ENCODE measurements at regions not wholly inside any gene's neighbourhood (a gene's known extent, or its start where the extent isn't known, plus 50 kb on each side); places are given as distances from the start of the nearest gene placed in this dataset.

DNA sequence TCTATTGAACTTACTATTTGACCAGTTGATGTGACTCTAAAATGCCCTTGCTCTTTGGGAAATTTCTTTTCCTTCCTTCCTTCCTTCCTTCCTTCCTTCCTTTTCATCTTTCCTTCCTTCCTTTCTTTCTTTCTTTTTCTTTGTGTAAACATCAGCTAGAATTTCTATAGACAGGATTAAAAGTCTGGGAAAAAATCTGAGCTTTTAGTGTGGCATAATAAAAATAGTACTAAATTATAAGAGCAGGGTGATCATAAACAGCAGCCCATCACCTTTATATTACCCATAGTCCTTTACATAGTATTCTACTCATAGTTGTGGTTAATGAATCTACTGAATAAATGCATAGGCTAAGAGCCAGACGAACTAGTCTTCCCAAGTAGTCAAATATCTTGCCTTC is 281.0 kb upstream of the DAB1 start:
- Histone ChIP-seq H3K9me3 (ENCODE audit: low read depth) (no peaks in the 10 kb centered on the region), H4K20me1 (ENCODE audit: low read depth) (no peaks in the 10 kb centered on the region), H3K9ac (no peak overlapping the region), H3K36me3 (no peaks in the 10 kb centered on the region), H3F3A (ENCODE audit: low read depth) (no peaks in the 10 kb centered on the region), H3K27me3 (no peaks in the 10 kb centered on the region), H3K79me2 (ENCODE audit: low read depth) (no peaks in the 10 kb centered on the region), H3K4me1 (no peaks in the 10 kb centered on the region), H3K4me3 (no peak overlapping the region), H3K4me2 (no peak overlapping the region), H2AFZ (replicated peaks) (no peak overlapping the region), H3K27ac (no peak overlapping the region)
- Mint-ChIP-seq H3K4me3 (no peak overlapping the region), H3K27me3 (ENCODE audit: insufficient read depth, low read depth) (peaks cover 3% of the 10 kb centered on the region), H3K4me1 (no peaks in the 10 kb centered on the region), H3K9me3 (no peaks in the 10 kb centered on the region), H3K27ac (no peak overlapping the region), H3K36me3 (no peaks in the 10 kb centered on the region)
- no peak for DNase-seq (ENCODE audit: low spot score)
- TF ChIP-seq EZH2 (IDR thresholded peaks at IDR 0.05) = no peak
- no peak for TF ChIP-seq EZH2phosphoT487 (IDR thresholded peaks at IDR 0.05)
- TF ChIP-seq, protein P1, sequence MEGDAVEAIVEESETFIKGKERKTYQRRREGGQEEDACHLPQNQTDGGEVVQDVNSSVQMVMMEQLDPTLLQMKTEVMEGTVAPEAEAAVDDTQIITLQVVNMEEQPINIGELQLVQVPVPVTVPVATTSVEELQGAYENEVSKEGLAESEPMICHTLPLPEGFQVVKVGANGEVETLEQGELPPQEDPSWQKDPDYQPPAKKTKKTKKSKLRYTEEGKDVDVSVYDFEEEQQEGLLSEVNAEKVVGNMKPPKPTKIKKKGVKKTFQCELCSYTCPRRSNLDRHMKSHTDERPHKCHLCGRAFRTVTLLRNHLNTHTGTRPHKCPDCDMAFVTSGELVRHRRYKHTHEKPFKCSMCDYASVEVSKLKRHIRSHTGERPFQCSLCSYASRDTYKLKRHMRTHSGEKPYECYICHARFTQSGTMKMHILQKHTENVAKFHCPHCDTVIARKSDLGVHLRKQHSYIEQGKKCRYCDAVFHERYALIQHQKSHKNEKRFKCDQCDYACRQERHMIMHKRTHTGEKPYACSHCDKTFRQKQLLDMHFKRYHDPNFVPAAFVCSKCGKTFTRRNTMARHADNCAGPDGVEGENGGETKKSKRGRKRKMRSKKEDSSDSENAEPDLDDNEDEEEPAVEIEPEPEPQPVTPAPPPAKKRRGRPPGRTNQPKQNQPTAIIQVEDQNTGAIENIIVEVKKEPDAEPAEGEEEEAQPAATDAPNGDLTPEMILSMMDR (IDR thresholded peaks at IDR 0.05) = no peak

DNA sequence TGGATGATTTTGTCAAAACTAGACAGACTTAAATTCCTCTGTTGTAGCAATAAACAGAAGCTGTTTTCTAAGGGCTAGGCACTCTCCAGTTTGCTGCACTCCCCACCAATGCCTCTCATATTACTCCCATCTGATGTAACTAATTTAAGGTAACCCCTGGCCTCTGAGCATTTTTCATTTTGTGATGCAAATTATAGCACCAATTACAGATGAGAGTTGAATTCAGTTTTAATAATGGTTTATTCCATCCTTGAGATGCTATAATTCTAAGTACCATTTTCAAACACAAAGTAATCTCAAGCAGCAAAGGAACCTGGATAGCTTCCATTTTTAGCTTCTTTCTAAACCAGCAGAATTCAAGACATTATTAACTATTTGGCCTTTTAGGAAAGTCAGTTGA is 280.4 kb upstream of the DAB1 start:
- Histone ChIP-seq H3K27ac (no peak overlapping the region), H3F3A (ENCODE audit: low read depth) (no peaks in the 10 kb centered on the region), H3K4me1 (no peaks in the 10 kb centered on the region), H4K20me1 (ENCODE audit: low read depth) (no peaks in the 10 kb centered on the region), H2AFZ (replicated peaks) (no peak overlapping the region), H3K36me3 (no peaks in the 10 kb centered on the region), H3K79me2 (ENCODE audit: low read depth) (no peaks in the 10 kb centered on the region), H3K9me3 (ENCODE audit: low read depth) (no peaks in the 10 kb centered on the region), H3K4me3 (no peak overlapping the region), H3K9ac (no peak overlapping the region), H3K27me3 (no peaks in the 10 kb centered on the region), H3K4me2 (no peak overlapping the region)
- Mint-ChIP-seq H3K36me3 (no peaks in the 10 kb centered on the region), H3K4me3 (no peak overlapping the region), H3K9me3 (no peaks in the 10 kb centered on the region), H3K27me3 (ENCODE audit: insufficient read depth, low read depth) (peaks cover 3% of the 10 kb centered on the region), H3K4me1 (no peaks in the 10 kb centered on the region), H3K27ac (no peak overlapping the region)
- TF ChIP-seq EZH2phosphoT487 (IDR thresholded peaks at IDR 0.05) (no peak), EZH2 (IDR thresholded peaks at IDR 0.05) (no peak)
- TF ChIP-seq, protein P1 (IDR thresholded peaks at IDR 0.05) = no peak
- DNase-seq (ENCODE audit: low spot score) = no peak

DNA sequence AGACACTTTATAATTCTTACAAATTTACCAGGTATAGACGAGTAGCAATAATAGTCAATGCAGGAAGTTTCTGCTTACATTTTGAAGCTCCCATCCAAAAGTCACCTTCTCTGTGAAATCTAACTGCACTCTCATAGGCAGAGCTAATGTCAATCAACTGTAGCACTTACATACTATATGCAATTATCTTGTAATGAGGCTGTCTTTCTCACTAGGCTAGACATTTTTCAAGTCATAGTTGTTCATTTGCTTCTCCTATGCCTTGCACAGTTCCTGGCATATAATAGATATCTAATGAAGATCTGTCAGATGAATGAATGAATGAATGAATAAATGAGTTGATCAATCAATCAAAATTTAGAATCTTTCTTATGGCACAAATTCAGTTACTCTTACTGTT is 273.0 kb upstream of the DAB1 start:
- no peak overlapping the region for H3K27ac Mint-ChIP-seq
- no peak overlapping the region for H3K4me3 ChIP-seq
- H3K9me3 Mint-ChIP-seq = peaks cover 10% of the 10 kb centered on the region

More for the DNA sequence above, 273.0 kb upstream of the DAB1 start:
- Histone ChIP-seq H3K36me3 (no peaks in the 10 kb centered on the region), H3K4me2 (no peak overlapping the region), H3K79me2 (ENCODE audit: low read depth) (no peaks in the 10 kb centered on the region), H3K27ac (no peak overlapping the region), H3F3A (ENCODE audit: low read depth) (no peaks in the 10 kb centered on the region), H4K20me1 (ENCODE audit: low read depth) (no peaks in the 10 kb centered on the region), H2AFZ (replicated peaks) (no peak overlapping the region), H3K9me3 (ENCODE audit: low read depth) (no peaks in the 10 kb centered on the region), H3K9ac (no peak overlapping the region), H3K27me3 (no peaks in the 10 kb centered on the region), H3K4me1 (no peaks in the 10 kb centered on the region)
- Mint-ChIP-seq H3K36me3 (peaks cover 2% of the 10 kb centered on the region), H3K4me1 (peaks cover 7% of the 10 kb centered on the region), H3K27me3 (ENCODE audit: insufficient read depth, low read depth) (peaks cover 2% of the 10 kb centered on the region), H3K4me3 (no peak overlapping the region)
- DNase-seq (ENCODE audit: low spot score) = no peak
- TF ChIP-seq, protein P1 (IDR thresholded peaks at IDR 0.05) = no peak
- TF ChIP-seq EZH2 (IDR thresholded peaks at IDR 0.05) (no peak), EZH2phosphoT487 (IDR thresholded peaks at IDR 0.05) (no peak)

Data from neural progenitor cell (in vitro differentiated cells).